Skeletal muscle satellite cell (primary cell): ENCODE measurements at regions not wholly inside any gene's neighbourhood (a gene's known extent, or its start where the extent isn't known, plus 50 kb on each side); places are given as distances from the start of the nearest gene placed in this dataset.
"Not testable (repeated sequence)": the region's sequence is repeated elsewhere in the genome, so short reads cannot be mapped to it uniquely, and the experiment has no call there.

Source experiments
- H3K27me3 ChIP-seq: 2 replicates; pipeline ENCODE4 v1.7.0; 2013; ENCODE audit warnings: low read length; ENCODE audit not compliant: control insufficient read depth, insufficient read depth
- H3K36me3 ChIP-seq: 2 replicates; pipeline ENCODE4 v1.7.0; 2013; ENCODE audit warnings: mild to moderate bottlenecking, control low read depth, low read length; ENCODE audit not compliant: insufficient read depth
- H3K4me1 ChIP-seq: 2 replicates; pipeline ENCODE4 v1.7.0; 2013; ENCODE audit warnings: low read length; ENCODE audit not compliant: control insufficient read depth, insufficient read depth
- H3K4me2 ChIP-seq: 2 replicates; pipeline ENCODE4 v1.7.0; 2013; ENCODE audit warnings: mild to moderate bottlenecking, low read length
- H3K4me3 ChIP-seq: 2 replicates; pipeline ENCODE4 v1.7.0; 2013; ENCODE audit warnings: low read length
- H3K9ac ChIP-seq: 2 replicates; pipeline ENCODE4 v1.7.0; 2013; ENCODE audit warnings: mild to moderate bottlenecking, low read depth, low read length, moderate library complexity
- H3K9me3 ChIP-seq: replicated peaks from 2 replicates; pipeline ENCODE4 v1.7.0; 2013; ENCODE audit warnings: mild to moderate bottlenecking, control low read depth, low read length

DNA sequence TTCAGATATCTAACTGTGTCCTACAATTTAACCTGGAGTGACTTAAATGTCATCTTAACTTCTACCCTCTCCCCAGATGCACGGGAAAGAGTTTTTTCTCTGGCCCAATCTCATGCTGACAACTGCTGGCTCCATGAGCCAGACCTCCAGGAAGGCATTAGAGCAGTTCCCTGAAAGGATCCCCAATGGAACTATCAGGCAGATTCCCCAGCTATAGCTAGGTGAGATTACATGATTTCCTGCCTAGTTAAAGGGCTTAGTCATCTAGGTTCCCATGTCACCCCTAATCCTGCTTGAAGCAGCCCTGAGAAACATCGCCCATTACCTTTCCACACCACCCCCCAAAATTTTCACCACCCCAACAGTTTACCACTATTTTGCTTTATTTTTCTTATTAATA lies 373.5 kb upstream of the TRPC7 start:
- Histone ChIP-seq H3K4me2 (no peak overlapping the region), H3K27me3 (peaks cover 15% of the 10 kb centered on the region), H3K4me3 (no peak overlapping the region), H3K9ac (no peak overlapping the region), H3K9me3 (no peaks in the 10 kb centered on the region), H3K4me1 (no peaks in the 10 kb centered on the region), H3K36me3 (no peaks in the 10 kb centered on the region)

DNA sequence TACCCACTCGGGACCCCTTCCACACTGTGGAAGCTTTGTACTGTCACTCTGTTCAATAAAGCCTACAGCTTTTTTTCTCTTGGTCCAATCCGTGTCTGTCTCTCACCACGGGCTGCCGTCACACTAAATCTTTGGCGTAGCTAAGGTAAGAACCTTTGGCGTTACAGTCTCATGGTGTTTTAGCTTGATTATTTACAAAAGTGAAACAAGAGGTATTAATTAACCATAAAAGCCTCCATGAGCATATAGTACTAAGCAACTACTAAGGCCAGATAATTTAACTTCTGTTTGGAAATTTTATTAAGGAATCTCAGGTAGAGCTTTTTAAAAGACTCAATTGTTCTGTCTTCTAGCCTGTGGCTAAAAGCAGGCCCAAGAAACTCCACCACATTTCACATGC lies 370.7 kb upstream of the TRPC7 start:
- no peak overlapping the region for H3K4me2 ChIP-seq
- no peaks in the 10 kb centered on the region for H3K36me3 ChIP-seq
- no peak overlapping the region for H3K4me3 ChIP-seq
- peaks cover 26% of the 10 kb centered on the region for H3K27me3 ChIP-seq
- H3K9me3 ChIP-seq, result no peaks in the 10 kb centered on the region
- H3K9ac ChIP-seq, result no peak overlapping the region
- no peaks in the 10 kb centered on the region for H3K4me1 ChIP-seq

DNA sequence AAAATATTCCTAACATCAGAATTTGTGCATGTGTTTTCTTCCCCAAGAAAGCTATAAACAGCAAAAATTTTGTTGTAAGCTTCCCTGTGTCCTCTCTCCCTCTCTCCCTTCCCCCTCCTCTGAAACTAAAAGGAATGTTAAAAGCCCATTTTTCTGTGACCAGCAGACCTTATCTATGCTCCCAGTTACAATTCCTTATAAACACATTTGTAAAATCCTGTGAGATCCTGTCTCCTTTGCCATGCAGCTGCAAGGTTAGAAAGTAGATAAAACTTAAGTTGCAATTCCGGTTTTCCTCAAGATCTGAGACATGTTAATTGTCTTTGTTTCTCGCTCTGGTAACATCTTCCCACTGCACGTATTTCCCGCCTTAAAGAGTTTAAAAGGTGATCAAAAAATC lies 370.3 kb upstream of the TRPC7 start:
- peaks cover 26% of the 10 kb centered on the region for H3K27me3 ChIP-seq
- not testable (repeated sequence) for H3K9ac ChIP-seq, H3K4me1 ChIP-seq, H3K36me3 ChIP-seq, H3K9me3 ChIP-seq, H3K4me2 ChIP-seq, H3K4me3 ChIP-seq

DNA sequence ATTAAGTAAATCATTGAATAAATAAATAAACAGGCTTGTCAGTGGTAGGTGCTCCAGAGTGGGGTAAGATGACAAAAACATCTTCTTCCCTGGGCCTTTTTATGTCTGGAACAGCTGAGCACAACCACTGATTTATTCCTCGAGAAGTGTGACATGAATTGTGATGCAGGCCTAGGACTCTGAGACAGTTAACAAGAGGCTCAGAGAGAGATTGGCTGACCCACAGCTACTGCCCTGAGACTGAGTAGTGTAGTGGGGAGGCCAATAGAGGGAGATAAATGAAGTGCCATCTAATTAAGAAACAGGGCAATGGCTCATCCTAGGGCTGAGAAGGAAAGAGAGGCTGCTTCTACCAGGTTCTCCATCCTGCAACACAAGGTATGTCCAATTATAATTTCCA lies 369.3 kb upstream of the TRPC7 start:
- Histone ChIP-seq H3K9ac (no peak overlapping the region), H3K4me3 (no peak overlapping the region), H3K4me2 (no peak overlapping the region), H3K9me3 (no peaks in the 10 kb centered on the region), H3K27me3 (peaks cover 26% of the 10 kb centered on the region), H3K36me3 (no peaks in the 10 kb centered on the region), H3K4me1 (peaks cover 5% of the 10 kb centered on the region)

DNA sequence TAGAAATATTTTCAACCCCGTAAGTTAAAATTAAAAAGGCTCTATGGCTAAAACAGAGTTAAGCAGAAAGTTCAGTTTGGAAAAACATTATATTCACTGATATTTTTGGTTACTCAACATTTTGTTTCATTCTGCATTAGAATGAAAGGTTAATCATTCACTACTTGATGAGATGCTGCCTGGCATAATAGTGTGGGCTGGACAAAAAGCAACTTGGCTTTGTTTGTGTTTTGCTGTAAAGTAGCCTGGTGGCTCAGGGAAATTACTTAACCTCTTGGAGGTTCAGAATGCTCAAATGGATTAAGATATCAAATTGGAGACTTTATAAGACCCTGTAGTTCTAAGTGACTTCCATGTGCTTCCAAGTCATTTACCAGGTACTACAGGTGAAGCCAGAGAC lies 367.4 kb upstream of the TRPC7 start:
- no peak overlapping the region for H3K4me3 ChIP-seq
- H3K4me1 ChIP-seq, result peaks cover 5% of the 10 kb centered on the region
- H3K36me3 ChIP-seq, result no peaks in the 10 kb centered on the region
- no peak overlapping the region for H3K4me2 ChIP-seq
- H3K27me3 ChIP-seq, result peaks cover 37% of the 10 kb centered on the region
- H3K9ac ChIP-seq, result no peak overlapping the region
- H3K9me3 ChIP-seq, result no peaks in the 10 kb centered on the region

DNA sequence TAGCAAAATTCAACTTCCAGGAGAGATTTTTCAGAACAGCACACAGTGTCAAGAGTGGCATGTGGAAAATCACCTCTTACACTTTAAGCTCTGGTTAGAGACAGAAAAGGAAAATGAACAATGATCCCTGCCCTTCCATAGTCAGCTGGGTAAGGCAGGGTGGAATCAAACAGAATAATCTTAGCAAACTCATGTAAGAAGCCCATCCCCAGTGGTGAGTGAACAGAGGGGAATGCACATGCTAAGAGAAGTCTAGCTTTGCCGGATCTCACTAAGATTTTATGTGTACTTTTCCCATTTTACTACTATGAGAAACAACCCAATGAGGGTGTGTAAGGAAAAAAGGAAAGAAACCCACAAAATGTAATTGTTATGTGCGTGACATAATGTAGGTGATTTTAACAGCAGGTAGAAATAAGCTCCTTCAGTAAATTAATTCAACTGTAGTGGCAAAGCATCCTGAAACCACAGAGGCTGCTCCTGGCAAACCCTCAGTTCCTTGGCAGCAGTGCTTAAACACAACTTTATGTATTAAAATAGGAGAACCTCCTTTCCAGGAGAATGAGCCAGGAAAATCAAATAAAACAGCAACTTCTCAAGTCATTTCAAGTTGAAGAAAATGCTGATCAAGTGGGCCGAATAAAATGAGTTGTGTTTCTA lies 366.0 kb upstream of the TRPC7 start:
- Histone ChIP-seq H3K4me2 (no peak overlapping the region), H3K36me3 (no peaks in the 10 kb centered on the region), H3K9ac (no peak overlapping the region), H3K27me3 (peaks cover 40% of the 10 kb centered on the region), H3K4me3 (no peak overlapping the region), H3K4me1 (peaks cover 5% of the 10 kb centered on the region), H3K9me3 (no peaks in the 10 kb centered on the region)

DNA sequence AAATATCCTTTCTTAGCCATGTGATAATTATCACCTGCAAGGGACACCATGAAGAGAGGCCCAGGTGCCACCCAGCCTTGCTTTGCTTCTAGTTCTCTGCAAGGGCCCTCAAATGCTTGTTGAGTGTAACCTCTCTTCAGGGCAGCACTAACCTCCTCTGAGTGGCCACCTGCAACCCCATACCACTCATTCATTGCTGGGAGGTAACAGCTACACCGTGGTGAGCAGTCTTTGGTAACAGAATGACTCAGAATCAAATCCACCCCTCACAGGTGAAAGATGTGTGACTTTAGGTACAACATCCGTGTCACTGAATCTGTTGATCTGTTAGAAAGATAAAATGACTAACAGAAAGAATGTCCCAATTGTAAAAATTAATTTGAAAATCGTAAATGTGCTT lies 365.1 kb upstream of the TRPC7 start:
- Histone ChIP-seq H3K9me3 (no peaks in the 10 kb centered on the region), H3K27me3 (peaks cover 37% of the 10 kb centered on the region), H3K36me3 (no peaks in the 10 kb centered on the region), H3K4me2 (no peak overlapping the region), H3K4me1 (peaks cover 5% of the 10 kb centered on the region), H3K4me3 (no peak overlapping the region), H3K9ac (no peak overlapping the region)

DNA sequence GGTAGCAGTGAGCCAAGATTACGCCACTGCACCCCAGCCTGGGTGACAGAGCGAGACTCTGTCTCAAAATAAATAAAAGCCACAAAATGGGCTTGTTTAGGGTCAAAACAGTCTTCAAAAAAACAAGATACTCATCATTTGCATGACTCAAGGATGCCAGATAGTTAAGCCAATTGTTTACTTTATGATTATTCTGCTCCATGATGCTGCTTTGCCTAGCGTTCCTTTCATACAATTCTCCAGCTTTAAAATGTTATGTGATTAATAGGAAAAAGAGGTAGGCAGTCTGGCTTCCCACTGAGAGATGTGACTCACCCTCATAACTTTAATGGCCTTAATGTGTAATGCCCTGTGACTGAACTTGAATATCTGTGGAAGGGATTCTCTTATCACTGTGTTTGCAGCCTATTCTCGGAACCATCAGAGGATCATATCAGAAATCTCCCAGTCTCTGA lies 364.6 kb upstream of the TRPC7 start:
- Histone ChIP-seq H3K4me2 (no peak overlapping the region), H3K9me3 (no peaks in the 10 kb centered on the region), H3K4me3 (no peak overlapping the region), H3K4me1 (peaks cover 5% of the 10 kb centered on the region), H3K27me3 (peaks cover 37% of the 10 kb centered on the region), H3K36me3 (no peaks in the 10 kb centered on the region), H3K9ac (no peak overlapping the region)

DNA sequence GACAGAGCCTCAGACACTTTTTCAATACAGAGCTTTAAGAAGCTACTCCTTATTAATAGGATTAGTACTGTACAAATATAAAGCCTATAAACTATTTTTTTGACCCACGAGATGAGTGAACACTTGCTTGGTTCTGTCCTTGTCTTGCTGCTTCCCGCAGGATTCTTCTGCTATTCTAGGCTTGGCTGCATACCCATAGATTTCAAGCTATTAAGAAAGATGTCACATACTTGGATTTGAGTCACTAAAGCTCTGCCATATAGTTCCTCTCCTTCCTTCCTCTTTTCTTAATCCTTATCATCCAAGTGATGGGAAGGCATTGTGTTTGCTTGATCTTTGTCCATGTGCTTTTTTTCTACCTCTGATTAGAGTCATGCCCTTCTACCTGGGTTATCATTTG lies 361.2 kb upstream of the TRPC7 start:
- H3K9me3 ChIP-seq, result no peaks in the 10 kb centered on the region
- H3K4me3 ChIP-seq, result no peak overlapping the region
- H3K9ac ChIP-seq, result no peak overlapping the region
- H3K4me2 ChIP-seq, result no peak overlapping the region
- peaks cover 5% of the 10 kb centered on the region for H3K4me1 ChIP-seq
- H3K36me3 ChIP-seq, result no peaks in the 10 kb centered on the region
- peaks cover 26% of the 10 kb centered on the region for H3K27me3 ChIP-seq

DNA sequence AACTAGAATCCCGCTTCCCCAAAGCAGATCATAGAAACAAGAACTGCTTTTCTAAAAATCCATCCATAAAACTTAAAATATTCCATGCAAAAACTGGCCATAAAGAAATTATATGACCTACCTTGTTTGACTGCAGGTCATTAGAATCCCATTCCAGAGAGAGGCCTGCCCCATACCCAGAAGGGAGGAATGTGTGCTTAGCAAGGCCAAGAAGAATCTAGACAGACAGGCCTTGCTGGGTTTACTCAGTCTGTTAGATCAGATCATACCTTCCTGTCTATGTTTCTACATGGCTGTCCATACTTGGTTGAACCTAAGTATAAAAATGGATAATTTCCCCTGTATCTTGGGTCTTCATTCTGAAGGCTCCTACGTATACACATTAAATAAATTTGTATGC lies 358.8 kb upstream of the TRPC7 start:
- H3K27me3 ChIP-seq, result peaks cover 26% of the 10 kb centered on the region
- no peak overlapping the region for H3K9ac ChIP-seq
- H3K9me3 ChIP-seq, result no peaks in the 10 kb centered on the region
- H3K4me3 ChIP-seq, result no peak overlapping the region
- no peaks in the 10 kb centered on the region for H3K36me3 ChIP-seq
- H3K4me2 ChIP-seq, result no peak overlapping the region
- no peaks in the 10 kb centered on the region for H3K4me1 ChIP-seq

DNA sequence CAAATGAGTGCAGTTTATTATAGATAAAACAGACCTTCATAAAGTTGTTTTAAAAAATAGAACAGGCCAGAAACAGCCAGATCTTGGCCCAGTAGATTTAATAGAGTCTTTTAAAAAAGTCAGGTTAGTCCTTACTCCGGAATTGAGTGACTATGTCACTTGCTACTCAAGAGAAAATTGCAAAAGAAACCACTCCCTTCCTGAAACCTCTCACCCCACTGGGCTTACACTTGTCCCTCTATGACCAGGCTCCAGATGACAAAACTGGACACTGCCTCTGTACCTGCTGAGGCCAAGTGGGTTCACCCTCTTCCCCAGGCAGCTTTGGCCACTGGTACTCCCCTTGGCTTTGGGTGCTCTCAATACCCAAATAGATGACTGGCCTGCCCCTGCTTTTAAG lies 357.2 kb upstream of the TRPC7 start:
- Histone ChIP-seq H3K4me1 (no peaks in the 10 kb centered on the region), H3K9me3 (no peaks in the 10 kb centered on the region), H3K4me2 (no peak overlapping the region), H3K9ac (no peak overlapping the region), H3K4me3 (no peak overlapping the region), H3K36me3 (no peaks in the 10 kb centered on the region), H3K27me3 (peaks cover 14% of the 10 kb centered on the region)

DNA sequence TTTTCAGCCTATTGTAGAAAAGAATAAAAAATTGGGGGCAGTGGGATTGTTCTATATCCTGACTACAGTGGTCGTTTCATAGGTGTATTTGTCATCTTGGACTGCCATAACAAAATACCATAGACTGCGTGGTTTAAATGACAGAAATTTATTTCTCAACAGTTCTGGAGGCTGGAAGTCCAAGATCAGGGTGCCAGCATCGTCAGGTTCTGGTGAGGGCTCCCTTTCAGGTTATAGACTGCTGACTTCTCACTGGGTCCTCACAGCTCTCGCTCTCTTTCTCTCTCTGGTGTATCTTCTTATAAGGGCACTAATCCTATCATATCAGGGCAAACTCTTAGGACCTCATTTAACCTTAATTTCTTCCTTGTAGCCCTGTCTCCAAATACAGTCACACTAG lies 356.7 kb upstream of the TRPC7 start:
- peaks cover 11% of the 10 kb centered on the region for H3K27me3 ChIP-seq
- H3K4me1 ChIP-seq, result no peaks in the 10 kb centered on the region
- no peak overlapping the region for H3K4me2 ChIP-seq
- no peaks in the 10 kb centered on the region for H3K9me3 ChIP-seq
- H3K9ac ChIP-seq, result no peak overlapping the region
- H3K4me3 ChIP-seq, result no peak overlapping the region
- no peaks in the 10 kb centered on the region for H3K36me3 ChIP-seq
